SK-N-MC (cell line): ENCODE measurements at regions not wholly inside any gene's neighbourhood (a gene's known extent, or its start where the extent isn't known, plus 50 kb on each side); places are given as distances from the start of the nearest gene placed in this dataset.

Source experiments
- EZH2 ChIP-seq: fragments of 200-600 bp; sonication (generic); IDR thresholded peaks from one replicate; pipeline ENCODE4 v1.6.1; 2017; ENCODE audit warnings: antibody characterized with exemption
- FOXP2 ChIP-seq: optimal IDR thresholded peaks from 2 replicates; pipeline ENCODE3; 2011; ENCODE audit warnings: mild to moderate bottlenecking, moderate library complexity; ENCODE audit not compliant: insufficient read depth; ENCODE audit errors: extremely low read length, control extremely low read depth
- POLR2AphosphoS5 ChIP-seq: IDR thresholded peaks from 2 replicates; pipeline ENCODE4 v1.6.1; 2012; ENCODE audit warnings: mild to moderate bottlenecking, low read depth, low read length, borderline replicate concordance

DNA sequence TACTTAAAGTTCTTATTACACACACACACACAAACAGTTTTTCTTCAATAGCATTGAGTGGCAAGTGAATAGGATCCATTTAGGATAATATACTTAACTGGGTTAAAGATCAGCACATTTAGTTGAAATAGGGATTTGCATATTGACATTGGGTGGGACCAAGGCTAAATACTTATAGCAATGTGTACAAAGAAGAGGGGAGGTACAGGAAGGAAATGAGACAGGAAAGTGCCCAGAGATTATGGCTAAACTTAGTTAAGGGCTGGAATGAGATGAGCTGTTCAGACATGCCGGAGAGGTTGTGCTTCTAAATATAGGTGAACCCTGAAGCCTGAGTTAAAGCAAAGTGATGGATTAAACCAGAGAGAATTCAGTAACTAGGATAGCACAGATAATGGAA is 95.1 kb downstream of the LSMEM1 start:
- TF ChIP-seq EZH2 (no peak), POLR2AphosphoS5 (no peak), FOXP2 (no peak)
